Astrocyte (in vitro differentiated cells and primary cell): ENCODE measurements at regions not wholly inside any gene's neighbourhood (a gene's known extent, or its start where the extent isn't known, plus 50 kb on each side); places are given as distances from the start of the nearest gene placed in this dataset.
A peak's percentile ranks its signal among the peaks of the same experiment; 100 is the strongest.

ENCODE experiments used
- DNase-seq: peaks from one replicate; pipeline ENCODE4 v3.0.0-alpha.2; 2010; ENCODE audit warnings: low read depth
- FAIRE-seq: peaks from 2 replicates; lab custom pipeline; 2011; peaks lifted over from hg19 to GRCh38; lab: Jason Lieb, UNC
- H2AFZ ChIP-seq: 2 replicates; pipeline ENCODE4 v1.6.0; 2012; ENCODE audit warnings: low read depth, low read length, inconsistent platforms
- H3K27ac ChIP-seq: 2 replicates; pipeline ENCODE4 v1.5.1; 2011; ENCODE audit warnings: low read depth, low read length, inconsistent platforms
- H3K27me3 ChIP-seq: 2 replicates; pipeline ENCODE4 v1.6.0; 2011; ENCODE audit warnings: low read length, inconsistent platforms; ENCODE audit not compliant: insufficient read depth
- H3K36me3 ChIP-seq: 2 replicates; pipeline ENCODE4 v1.5.1; 2011; ENCODE audit warnings: low read length, inconsistent platforms; ENCODE audit not compliant: insufficient read depth
- H3K4me1 ChIP-seq: 2 replicates; pipeline ENCODE4 v1.5.1; 2011; ENCODE audit warnings: low read length, inconsistent platforms; ENCODE audit not compliant: insufficient read depth
- H3K4me2 ChIP-seq: 2 replicates; pipeline ENCODE4 v1.6.0; 2012; ENCODE audit warnings: low read length, inconsistent platforms
- H3K4me3 ChIP-seq: 2 replicates; pipeline ENCODE4 v1.5.1; 2011; ENCODE audit warnings: low read depth, mild to moderate bottlenecking, low read length, inconsistent platforms; ENCODE audit not compliant: insufficient read depth
- H3K79me2 ChIP-seq: 2 replicates; pipeline ENCODE4 v1.6.0; 2012; ENCODE audit warnings: mild to moderate bottlenecking, low read length, inconsistent platforms; ENCODE audit not compliant: insufficient read depth
- H3K9ac ChIP-seq: 2 replicates; pipeline ENCODE4 v1.6.0; 2012; ENCODE audit warnings: mild to moderate bottlenecking, low read length, inconsistent platforms
- H3K9me3 ChIP-seq: 2 replicates; pipeline ENCODE4 v1.5.1; 2012; ENCODE audit warnings: low read depth, mild to moderate bottlenecking, low read length, inconsistent platforms; ENCODE audit not compliant: insufficient read depth
- H4K20me1 ChIP-seq: 2 replicates; pipeline ENCODE4 v1.6.0; 2012; ENCODE audit warnings: low read length, inconsistent platforms; ENCODE audit not compliant: insufficient read depth
- H3K27ac Mint-ChIP-seq: one replicate; pipeline ENCODE4 v1.8.0; 2021; ENCODE audit warnings: mild to moderate bottlenecking, mixed read lengths; ENCODE audit not compliant: unreplicated experiment
- H3K27me3 Mint-ChIP-seq: one replicate; pipeline ENCODE4 v1.8.0; 2021; ENCODE audit warnings: low read depth, mixed read lengths; ENCODE audit not compliant: unreplicated experiment
- H3K36me3 Mint-ChIP-seq: one replicate; pipeline ENCODE4 v1.8.0; 2021; ENCODE audit warnings: low read depth, mixed read lengths; ENCODE audit not compliant: unreplicated experiment
- H3K4me1 Mint-ChIP-seq: one replicate; pipeline ENCODE4 v1.8.0; 2021; ENCODE audit warnings: low read depth, mixed read lengths; ENCODE audit not compliant: unreplicated experiment
- H3K4me3 Mint-ChIP-seq: one replicate; pipeline ENCODE4 v1.8.0; 2021; ENCODE audit warnings: mild to moderate bottlenecking, moderate library complexity, mixed read lengths; ENCODE audit not compliant: unreplicated experiment
- H3K9me3 Mint-ChIP-seq: one replicate; pipeline ENCODE4 v1.8.0; 2021; ENCODE audit warnings: mild to moderate bottlenecking, mixed read lengths; ENCODE audit not compliant: unreplicated experiment
- CTCF ChIP-seq: IDR thresholded peaks from 2 replicates; pipeline ENCODE4 v1.5.1; 2011; ENCODE audit warnings: low read depth, mild to moderate bottlenecking, inconsistent platforms, low read length, moderate library complexity; ENCODE audit not compliant: insufficient read depth
- EZH2 ChIP-seq: IDR thresholded peaks from 2 replicates; pipeline ENCODE4 v1.6.1; 2012; ENCODE audit warnings: mild to moderate bottlenecking, low read length, inconsistent platforms; ENCODE audit not compliant: insufficient read depth

- no peaks in the 10 kb centered on the region for H3K79me2 ChIP-seq
- H3K9me3 Mint-ChIP-seq, result no peaks in the 10 kb centered on the region
- no peak overlapping the region for H3K27ac ChIP-seq
- H3K4me1 ChIP-seq, result no peaks in the 10 kb centered on the region
- no peak overlapping the region for H2AFZ ChIP-seq
- H3K36me3 Mint-ChIP-seq, result no peaks in the 10 kb centered on the region
- H3K27ac Mint-ChIP-seq, result no peak overlapping the region
- H3K9ac ChIP-seq, result no peak overlapping the region
- no peak overlapping the region for H3K4me2 ChIP-seq
- H3K36me3 ChIP-seq, result no peaks in the 10 kb centered on the region
- no peaks in the 10 kb centered on the region for H3K27me3 ChIP-seq
- FAIRE-seq (no peak), DNase-seq (no peak)
- H3K4me3 Mint-ChIP-seq, result no peak overlapping the region
- H3K9me3 ChIP-seq, result no peaks in the 10 kb centered on the region
- TF ChIP-seq EZH2, result no peak
- no peak for TF ChIP-seq CTCF
- H3K27me3 Mint-ChIP-seq, result no peaks in the 10 kb centered on the region
- H3K4me1 Mint-ChIP-seq, result peaks cover 2% of the 10 kb centered on the region
- H4K20me1 ChIP-seq, result no peaks in the 10 kb centered on the region
- no peak overlapping the region for H3K4me3 ChIP-seq
Observed at GRCh38 chr5:158524070-158524469, 575.6 kb downstream of the EBF1 start.

GRCh38 chr5:158522776-158523175, 576.9 kb downstream of the EBF1 start:
- no peak overlapping the region for H3K27ac Mint-ChIP-seq
- no peaks in the 10 kb centered on the region for H3K27me3 Mint-ChIP-seq
- Histone ChIP-seq H3K4me2 (no peak overlapping the region), H4K20me1 (no peaks in the 10 kb centered on the region), H3K4me3 (no peak overlapping the region), H3K9me3 (no peaks in the 10 kb centered on the region), H2AFZ (no peak overlapping the region), H3K27me3 (no peaks in the 10 kb centered on the region), H3K4me1 (no peaks in the 10 kb centered on the region), H3K79me2 (no peaks in the 10 kb centered on the region), H3K36me3 (no peaks in the 10 kb centered on the region), H3K9ac (no peak overlapping the region), H3K27ac (no peak overlapping the region)
- H3K36me3 Mint-ChIP-seq, result no peaks in the 10 kb centered on the region
- H3K4me1 Mint-ChIP-seq, result peaks cover 2% of the 10 kb centered on the region
- no peak overlapping the region for H3K4me3 Mint-ChIP-seq
- FAIRE-seq (peak; percentile 39), DNase-seq (peak; percentile 4)
- no peaks in the 10 kb centered on the region for H3K9me3 Mint-ChIP-seq
- TF ChIP-seq CTCF (no peak), EZH2 (no peak)

- no peak overlapping the region for H3K27ac Mint-ChIP-seq
- Histone ChIP-seq H3K9ac (no peak overlapping the region), H3K27ac (no peak overlapping the region), H3K4me3 (no peak overlapping the region), H3K27me3 (no peaks in the 10 kb centered on the region), H3K4me2 (no peak overlapping the region), H3K79me2 (no peaks in the 10 kb centered on the region), H2AFZ (no peak overlapping the region), H4K20me1 (no peaks in the 10 kb centered on the region), H3K36me3 (no peaks in the 10 kb centered on the region), H3K4me1 (no peaks in the 10 kb centered on the region), H3K9me3 (no peaks in the 10 kb centered on the region)
- DNase-seq (no peak), FAIRE-seq (no peak)
- no peak for TF ChIP-seq EZH2
- no peak for TF ChIP-seq CTCF
- no peaks in the 10 kb centered on the region for H3K27me3 Mint-ChIP-seq
- H3K36me3 Mint-ChIP-seq, result no peaks in the 10 kb centered on the region
- no peaks in the 10 kb centered on the region for H3K9me3 Mint-ChIP-seq
- H3K4me3 Mint-ChIP-seq, result no peak overlapping the region
- peaks cover 2% of the 10 kb centered on the region for H3K4me1 Mint-ChIP-seq
Observed at GRCh38 chr5:158521995-158522394, 577.7 kb downstream of the EBF1 start.
